ENCODE measurements at regions not wholly inside any gene's neighbourhood (a gene's known extent, or its start where the extent isn't known, plus 50 kb on each side); places are given as distances from the start of the nearest gene placed in this dataset.
"Not testable (repeated sequence)": the region's sequence is repeated elsewhere in the genome, so short reads cannot be mapped to it uniquely, and the experiment has no call there.

- no peak for DNase-seq
Measured at GRCh38 chr12:102344691-102345090, 135.7 kb downstream of the IGF1 start.

DNA sequence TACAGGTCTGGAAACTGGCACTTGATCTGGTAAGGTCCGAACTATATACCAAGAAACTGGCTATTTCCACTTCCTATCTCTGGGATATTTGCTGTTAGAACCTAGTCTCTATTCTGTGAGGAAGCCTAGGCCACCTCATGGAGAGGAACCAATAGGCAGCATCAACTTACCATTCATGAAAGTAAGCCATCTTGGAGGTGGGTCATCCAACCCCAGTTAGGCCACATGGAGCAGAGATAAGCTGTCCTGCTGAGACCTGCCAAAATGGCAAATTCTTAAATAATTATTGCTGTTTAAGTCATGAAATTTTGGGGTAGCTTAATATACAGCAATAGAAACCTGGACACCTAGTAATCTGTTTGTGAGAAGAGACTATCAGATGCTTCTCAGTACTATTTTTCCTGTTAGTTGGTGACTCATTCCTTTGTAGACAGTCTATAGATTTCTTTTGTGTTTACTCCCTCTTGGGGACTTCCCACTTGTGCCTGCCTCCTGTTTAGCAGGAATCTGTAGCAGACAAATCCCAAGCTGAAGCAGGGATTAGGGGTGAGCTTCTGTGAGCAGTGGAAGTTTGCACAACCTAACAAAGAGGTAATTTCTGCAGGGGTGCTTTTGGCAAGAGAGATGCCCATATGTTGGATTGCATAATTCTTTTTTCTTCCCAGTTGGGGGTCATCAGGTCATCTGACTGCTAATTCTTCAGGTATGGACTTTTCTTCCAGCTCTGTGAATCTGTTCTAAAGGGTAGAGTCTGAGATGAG, 136.8 kb downstream of the IGF1 start:
- no peak for DNase-seq

GRCh38 chr12:102342281-102343006, 137.9 kb downstream of the IGF1 start:
- DNase-seq: no peak

DNA sequence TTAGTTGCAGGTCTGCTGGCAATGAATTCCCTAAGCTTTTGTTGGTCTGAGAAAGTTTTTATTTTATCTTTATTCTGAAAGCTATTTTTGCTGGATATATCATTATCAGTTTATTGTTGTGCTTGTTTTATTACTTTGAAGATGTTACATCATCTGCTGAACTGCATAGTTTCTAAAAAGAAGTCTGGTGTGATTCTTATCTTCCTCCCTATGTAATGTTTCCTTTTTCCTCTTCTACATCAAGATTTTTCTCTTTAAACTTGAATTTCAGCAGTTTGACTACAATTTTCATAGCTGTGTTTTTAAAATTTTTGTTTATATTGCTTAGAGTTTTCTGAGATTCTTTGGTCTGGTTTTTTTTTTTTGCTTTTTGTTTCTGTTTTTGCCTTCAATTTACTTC, 137.1 kb upstream of the PMCH start:
- no peak for DNase-seq

GRCh38 chr12:102331419-102331818, 133.8 kb upstream of the PMCH start:
- DNase-seq: no peak

- no peak for DNase-seq
Measured at GRCh38 chr12:102329883-102330282, 132.2 kb upstream of the PMCH start.

GRCh38 chr12:102326982-102327381, 129.3 kb upstream of the PMCH start:
- no peak for DNase-seq

GRCh38 chr12:102325108-102325507, 127.5 kb upstream of the PMCH start:
- not testable (repeated sequence) for DNase-seq

DNA sequence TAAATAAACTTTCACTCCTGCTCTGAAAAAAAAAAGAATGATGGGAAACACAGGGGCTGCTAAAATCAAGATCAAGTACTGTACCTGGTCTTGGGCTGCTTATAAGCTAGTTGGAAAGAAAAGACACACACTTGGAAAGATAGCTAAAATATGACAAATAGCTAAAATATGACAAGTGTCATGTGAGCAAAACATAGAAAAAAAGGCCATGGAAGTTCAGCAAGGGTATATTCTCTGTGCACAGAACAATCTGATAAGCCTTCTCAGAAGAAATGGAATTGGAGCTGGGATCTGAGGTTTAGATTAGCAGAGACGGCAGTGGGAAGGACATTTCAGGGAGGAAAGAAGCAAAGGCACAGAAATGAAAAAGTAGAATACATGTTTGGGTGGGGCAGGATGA, 126.2 kb upstream of the PMCH start:
- DNase-seq: no peak

DNA sequence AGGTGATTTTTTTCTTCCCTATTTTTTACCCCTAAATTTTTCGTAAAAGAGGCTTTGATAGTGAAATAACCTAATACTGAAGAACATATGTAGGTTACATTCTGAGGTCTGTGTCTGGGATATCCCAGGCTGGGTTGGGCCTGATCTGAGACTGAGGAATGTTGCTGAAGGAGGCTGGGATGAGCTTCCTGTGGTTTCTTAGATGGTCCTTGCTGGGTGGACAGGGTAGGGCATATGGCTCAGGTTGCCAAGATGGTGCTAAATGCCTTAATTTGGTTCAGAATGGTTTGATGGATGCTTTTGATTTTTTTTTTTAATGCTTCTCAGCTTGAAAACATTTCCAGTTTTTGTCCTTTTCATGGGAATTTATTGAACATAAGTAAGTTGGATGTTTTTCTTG, 124.6 kb upstream of the PMCH start:
- no peak for DNase-seq

GRCh38 chr12:102321305-102322082, 123.9 kb upstream of the PMCH start:
- DNase-seq: no peak

DNA sequence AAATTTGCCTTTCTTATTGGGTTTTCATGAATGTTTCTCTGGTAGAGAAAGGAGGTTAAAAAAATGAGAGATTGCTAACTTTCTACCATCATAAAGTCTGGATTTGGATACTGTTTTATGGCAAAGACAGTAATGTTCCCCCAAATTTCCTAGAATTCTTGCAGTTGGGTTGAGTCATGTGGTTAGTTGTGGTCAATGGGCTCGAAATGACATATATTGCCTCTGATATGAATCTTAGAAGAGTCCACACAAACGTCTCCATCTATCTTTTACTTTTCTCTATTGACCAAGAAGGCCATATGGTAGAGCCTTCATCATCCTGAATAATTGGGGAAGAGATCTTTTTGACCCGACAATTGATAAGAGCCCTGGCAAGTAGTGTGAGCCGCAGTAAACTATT, 119.5 kb upstream of the PMCH start:
- DNase-seq: no peak

GRCh38 chr12:102316723-102317122, 119.1 kb upstream of the PMCH start:
- DNase-seq: no peak

GRCh38 chr12:102314821-102315220, 117.2 kb upstream of the PMCH start:
- DNase-seq: no peak

DNA sequence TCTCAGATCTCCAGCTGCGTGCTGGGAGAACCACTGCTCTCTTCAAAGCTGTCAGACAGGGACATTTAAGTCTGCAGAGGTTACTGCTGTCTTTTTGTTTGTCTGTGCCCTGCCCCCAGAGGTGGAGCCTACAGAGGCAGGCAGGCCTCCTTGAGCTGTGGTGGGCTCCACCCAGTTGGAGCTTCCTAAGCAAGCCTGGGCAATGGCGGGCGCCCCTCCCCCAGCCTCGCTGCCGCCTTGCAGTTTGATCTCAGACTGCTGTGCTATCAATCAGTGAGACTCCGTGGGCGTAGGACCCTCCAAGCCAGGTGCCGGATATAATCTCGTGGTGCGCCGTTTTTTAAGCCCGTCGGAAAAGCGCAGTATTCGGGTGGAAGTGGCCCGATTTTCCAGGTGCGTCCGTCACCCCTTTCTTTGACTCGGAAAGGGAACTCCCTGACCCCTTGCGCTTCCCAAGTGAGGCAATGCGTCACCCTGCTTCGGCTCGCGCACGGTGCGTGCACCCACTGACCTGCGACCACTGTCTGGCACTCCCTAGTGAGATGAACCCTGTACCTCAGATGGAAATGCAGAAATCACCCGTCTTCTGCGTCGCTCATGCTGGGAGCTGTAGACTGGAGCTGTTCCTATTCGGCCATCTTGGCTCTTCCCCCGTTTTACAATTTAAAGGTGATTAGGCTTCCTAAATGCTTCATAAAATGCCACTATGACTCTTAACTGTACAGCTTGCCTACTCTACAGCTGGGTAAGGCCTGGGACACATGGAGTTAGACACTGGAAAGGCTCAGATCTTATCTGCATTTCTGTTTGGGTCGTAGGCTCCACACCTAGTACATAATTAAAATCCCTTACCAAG, 115.7 kb upstream of the PMCH start:
- DNase-seq: not testable (repeated sequence)

GRCh38 chr12:102305486-102305885, 107.9 kb upstream of the PMCH start:
- DNase-seq: no peak

DNA sequence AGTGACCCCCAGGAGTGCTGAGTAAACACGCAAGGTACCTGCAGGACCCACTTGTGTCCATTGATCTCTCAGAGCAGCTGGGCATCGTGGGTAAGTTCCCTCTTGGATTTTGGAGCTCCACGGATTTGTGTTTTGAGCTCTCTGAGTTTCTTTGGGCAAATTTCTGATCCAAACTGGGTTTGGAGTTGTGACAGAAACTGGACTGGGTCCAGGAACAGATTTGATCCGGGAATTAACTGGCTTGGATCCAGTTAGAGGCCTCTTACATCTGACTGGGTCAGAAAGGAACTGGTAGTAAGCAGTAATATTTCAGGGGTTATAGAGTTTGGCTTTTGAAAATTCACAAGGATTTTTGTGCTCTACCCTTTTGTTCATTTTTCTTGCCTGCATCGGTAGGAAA, 107.0 kb upstream of the PMCH start:
- DNase-seq: not testable (repeated sequence)

GRCh38 chr12:102302553-102302952, 104.9 kb upstream of the PMCH start:
- no peak for DNase-seq

- DNase-seq: no peak
Measured at GRCh38 chr12:102301547-102301946, 103.9 kb upstream of the PMCH start.

- DNase-seq: peak; percentile 46 to 64
Measured at GRCh38 chr12:102300824-102301461, 103.3 kb upstream of the PMCH start.

- DNase-seq: no peak
Measured at GRCh38 chr12:102299731-102300130, 102.1 kb upstream of the PMCH start.

DNA sequence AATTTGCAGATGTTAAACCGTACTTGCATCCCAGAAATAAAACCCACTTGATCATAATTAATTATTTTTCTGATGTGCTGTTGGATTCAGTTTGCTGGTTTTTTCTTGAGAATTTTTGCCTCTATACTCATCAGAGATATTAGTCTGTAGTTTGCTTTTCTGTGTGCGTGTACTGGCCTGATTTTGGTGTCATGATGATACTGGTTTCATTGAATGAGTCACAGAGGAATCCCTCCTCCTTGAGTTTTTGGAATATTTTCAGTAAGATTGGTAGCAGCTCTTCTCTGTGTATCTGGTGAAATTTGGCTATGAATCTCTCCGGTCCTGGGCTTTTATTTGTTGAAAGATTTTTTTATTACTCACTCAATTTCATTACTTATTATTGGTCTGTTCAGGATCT, 100.4 kb upstream of the PMCH start:
- no peak for DNase-seq
